ENCODE measurements at regions not wholly inside any gene's neighbourhood (a gene's known extent, or its start where the extent isn't known, plus 50 kb on each side); places are given as distances from the start of the nearest gene placed in this dataset.

GRCh38 chr14:56900726-56901125, 90.4 kb upstream of the OTX2 start:
- TF ChIP-seq CTCF (IDR thresholded peaks at IDR 0.05; ENCODE audit: extremely low read depth in 1 of 2, insufficient read depth in 1 of 2, low read depth in 1 of 2, low read length in 2 of 2) (no peak), MAX (IDR thresholded peaks at IDR 0.05; ENCODE audit: insufficient read depth, insufficient read length) (no peak), EZH2 (IDR thresholded peaks at IDR 0.05; ENCODE audit: borderline replicate concordance, low read depth, low read length, severe bottlenecking) (no peak), POLR2A (IDR thresholded peaks at IDR 0.05; ENCODE audit: low read depth, low read length) (no peak), FOS (IDR thresholded peaks at IDR 0.05; ENCODE audit: borderline replicate concordance, insufficient read depth, low read length) (no peak), POLR2AphosphoS5 (IDR thresholded peaks at IDR 0.05; ENCODE audit: insufficient read depth, low read depth, low read length) (no peak), MYC (IDR thresholded peaks at IDR 0.05; ENCODE audit: low read depth, low read length) (no peak), GATA2 (IDR thresholded peaks at IDR 0.05; ENCODE audit: insufficient read depth, insufficient read length, low read depth, low read length) (no peak), JUN (IDR thresholded peaks at IDR 0.05; ENCODE audit: borderline replicate concordance, insufficient read depth, insufficient read length, low read depth) (no peak)
